HG03342 (cell line): ENCODE measurements at regions not wholly inside any gene's neighbourhood (a gene's known extent, or its start where the extent isn't known, plus 50 kb on each side); places are given as distances from the start of the nearest gene placed in this dataset.

ENCODE experiments used
- ATAC-seq: cut with Tn5 transposase; IDR thresholded peaks from one replicate; pipeline ENCODE4 v1.9.1; 2021; ENCODE audit warnings: mild to moderate bottlenecking, moderate library complexity; ENCODE audit not compliant: unreplicated experiment

DNA sequence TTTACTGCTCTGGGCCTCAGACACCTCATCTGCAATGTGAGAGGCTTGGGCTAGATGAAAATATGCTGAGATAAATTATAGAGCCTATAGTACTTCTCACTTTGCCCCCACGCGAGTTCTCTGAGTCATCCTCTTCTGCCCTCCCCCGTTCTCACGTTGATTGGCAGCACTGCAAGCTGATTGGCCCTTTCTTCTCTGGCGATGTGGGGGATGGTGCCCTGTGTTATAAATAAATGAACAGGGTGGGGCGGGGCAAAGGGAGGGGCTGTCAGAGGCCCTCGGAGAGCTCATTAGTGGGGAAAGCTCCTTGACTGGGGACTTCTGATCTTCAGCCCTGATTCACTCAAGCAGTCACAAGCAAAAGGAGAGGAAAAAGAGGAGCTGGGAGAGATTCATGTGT is 64.3 kb upstream of the ZC3H12A start:
- ATAC-seq: no peak

DNA sequence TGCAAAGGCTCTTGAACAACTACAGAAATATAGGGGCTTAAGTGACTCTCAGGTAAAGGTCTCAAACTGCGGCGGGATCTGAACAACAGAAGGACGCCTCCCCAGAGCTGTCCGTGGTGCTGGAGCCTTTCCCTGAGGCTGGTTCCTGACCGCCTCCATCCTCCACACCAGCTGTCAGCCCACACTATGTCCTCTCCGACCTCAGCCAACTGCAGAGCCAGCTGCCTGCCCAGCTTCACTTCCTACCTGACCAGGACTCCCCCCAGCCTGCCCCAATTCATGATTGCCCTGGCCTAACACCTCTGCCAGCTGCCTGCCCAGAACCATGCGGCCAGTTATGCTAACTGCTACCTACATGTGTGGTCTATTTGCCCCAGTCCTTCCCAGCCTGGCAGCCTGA is 63.6 kb upstream of the ZC3H12A start:
- no peak for ATAC-seq

DNA sequence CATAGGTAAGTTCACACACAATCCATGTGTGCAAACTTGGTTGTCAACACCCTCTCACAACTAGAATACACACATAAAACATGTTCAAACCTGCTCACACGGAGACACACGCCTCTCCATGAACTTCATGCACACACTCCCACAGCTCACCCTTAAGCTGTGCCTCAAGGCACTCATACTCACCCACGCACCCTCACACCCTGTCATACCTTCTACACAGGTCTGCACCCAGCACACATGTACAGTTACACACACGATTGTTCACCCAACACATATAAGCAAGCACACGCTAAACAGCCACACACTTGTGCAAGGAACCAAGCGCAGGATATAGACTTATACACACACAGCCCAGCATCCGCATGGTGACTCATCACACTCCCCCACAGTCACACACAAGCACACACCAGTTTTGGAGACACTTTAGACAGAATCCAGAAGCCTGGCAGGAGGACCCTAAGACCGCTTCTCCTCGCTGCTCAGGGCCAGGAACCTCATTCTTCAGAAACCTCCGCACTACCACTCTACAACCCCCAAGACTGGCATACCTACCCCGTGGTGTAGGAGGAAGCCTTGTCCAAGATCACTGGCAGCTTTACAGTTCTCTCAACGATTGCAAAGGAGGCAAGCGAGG is 58.7 kb upstream of the ZC3H12A start:
- ATAC-seq: no peak

DNA sequence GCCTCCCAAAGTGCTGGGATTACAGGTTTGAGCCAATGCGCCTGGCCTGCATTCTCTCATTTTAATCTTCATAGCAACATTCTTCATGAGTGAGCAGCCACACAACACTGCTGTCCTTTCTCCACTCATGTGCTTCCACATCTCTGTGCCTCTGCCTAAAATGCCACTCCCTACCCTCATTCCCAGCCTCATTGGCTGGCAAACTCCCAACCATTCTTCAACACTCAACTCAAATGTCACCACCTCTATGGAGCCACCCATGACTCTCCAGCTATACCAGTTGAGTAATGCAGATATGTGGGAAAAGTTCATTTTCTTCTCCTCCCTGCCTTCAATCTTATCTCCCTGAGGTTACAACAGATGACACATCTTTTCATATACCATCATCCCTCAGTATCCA is 53.9 kb upstream of the ZC3H12A start:
- ATAC-seq: no peak

DNA sequence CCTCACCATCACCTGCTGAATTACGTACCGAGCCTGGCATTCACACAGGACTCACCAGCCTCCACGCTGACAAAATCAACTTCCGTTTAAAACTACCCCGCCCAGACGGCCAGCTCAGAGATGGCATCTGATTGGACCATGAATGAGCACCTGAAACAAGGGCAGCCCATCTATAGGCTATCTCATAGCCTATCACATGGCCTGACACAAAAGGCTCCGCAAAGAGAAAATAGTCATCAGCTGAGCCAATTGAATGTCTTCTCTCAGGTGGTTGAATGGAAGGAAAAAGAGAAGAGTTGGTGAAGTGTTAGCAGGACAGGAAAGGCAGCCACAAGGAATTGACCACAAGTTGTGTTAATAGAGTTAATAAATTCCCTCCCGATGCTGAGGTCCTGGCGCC is 50.6 kb upstream of the ZC3H12A start:
- no peak for ATAC-seq

DNA sequence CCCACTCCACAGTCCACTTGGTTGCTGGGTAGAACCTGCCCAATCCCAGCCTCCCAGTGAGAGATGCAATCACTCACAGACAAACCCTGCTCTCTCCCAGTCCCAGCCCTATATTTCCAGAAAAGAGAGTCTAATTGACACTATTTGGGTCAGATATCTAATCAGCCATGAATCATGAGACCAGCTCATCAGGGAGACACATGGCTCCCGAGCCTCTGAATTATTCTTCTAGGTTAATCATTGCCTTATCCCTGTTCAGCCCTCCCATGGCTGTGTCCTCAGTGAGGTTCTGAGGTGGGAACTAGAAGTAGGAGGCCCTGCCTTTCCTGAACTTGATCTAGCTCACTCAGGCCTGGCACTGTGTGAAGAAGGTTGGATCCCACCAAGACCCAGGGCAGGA is 49.9 kb upstream of the ZC3H12A start:
- no peak for ATAC-seq
